ENCODE measurements at regions not wholly inside any gene's neighbourhood (a gene's known extent, or its start where the extent isn't known, plus 50 kb on each side); places are given as distances from the start of the nearest gene placed in this dataset.

GRCh38 chrX:96372313-96373046 lies 312.2 kb upstream of the DIAPH2 start:
- H3K4me2 ChIP-seq (ENCODE audit: insufficient read depth in 1 of 2, low read depth in 2 of 2, low read length in 2 of 2): no peak overlapping the region
- H3K27me3 ChIP-seq (replicated peaks in 1 of 4; ENCODE audit: control insufficient read depth in 3 of 4, extremely low read depth in 1 of 4, insufficient read depth in 3 of 4, low read length in 3 of 4): no peaks in the 10 kb centered on the region
- no peak overlapping the region for H3K18ac ChIP-seq (ENCODE audit: extremely low read depth, low read length)
- H3K23me2 ChIP-seq (ENCODE audit: low read depth, low read length): no peaks in the 10 kb centered on the region
- no peaks in the 10 kb centered on the region for H3K36me3 ChIP-seq (ENCODE audit: control insufficient read depth in 2 of 4, insufficient read depth in 4 of 4, low read length in 3 of 4)
- no peaks in the 10 kb centered on the region for H3K9me3 ChIP-seq (ENCODE audit: insufficient read depth in 2 of 2, low read depth in 1 of 2, low read length in 1 of 2)
- no peak overlapping the region for H2BK120ac ChIP-seq (replicated peaks; ENCODE audit: low read depth, low read length)
- peak; percentile 81 for FAIRE-seq
- H4K91ac ChIP-seq (replicated peaks; ENCODE audit: insufficient read length, low read length): no peak overlapping the region
- H3K23ac ChIP-seq (ENCODE audit: insufficient read length): no peak overlapping the region
- POLR2A ChIA-PET (ENCODE audit: partially characterized antibody): interaction anchor here (0.6 kb wide), 1 partner anchor 33 kb away, joined by 3 read pairs; no protein-coding TSS in a partner anchor
- no peak for DNase-seq (ENCODE audit: low read depth in 1 of 2, low spot score in 2 of 2)
- no peak overlapping the region for H4K8ac ChIP-seq (ENCODE audit: extremely low read depth, insufficient read depth, low read length)
- TF ChIP-seq SP1 (IDR thresholded peaks at IDR 0.05; ENCODE audit: low read depth, low read length) (no peak), CTCF (IDR thresholded peaks at IDR 0.05; ENCODE audit: control extremely low read depth in 1 of 3, insufficient read depth in 1 of 3, low read depth in 1 of 3, low read length in 3 of 3) (peak in 2 of 3 experiments; percentile 39 to 49; a peak in 3 of 4 replicates), RAD21 (IDR thresholded peaks at IDR 0.05 in 1 of 2, conservative IDR thresholded peaks at IDR 0.05 in 1 of 2; ENCODE audit: low read depth in 2 of 2, low read length in 2 of 2) (peak; percentile 74 to 87), CEBPB (IDR thresholded peaks at IDR 0.05; ENCODE audit: low read depth, low read length) (no peak)
- H4K5ac ChIP-seq (ENCODE audit: insufficient read length, low read depth, low read length): no peak overlapping the region
- no peak overlapping the region for H3K14ac ChIP-seq (ENCODE audit: insufficient read length)
- H3K79me2 ChIP-seq (ENCODE audit: control insufficient read depth in 1 of 2, insufficient read depth in 2 of 2, low read length in 2 of 2): no peaks in the 10 kb centered on the region
- no peak overlapping the region for H3K9ac ChIP-seq (replicated peaks in 1 of 4; ENCODE audit: extremely low read depth in 1 of 4, low read depth in 3 of 4, low read length in 3 of 4)
- H2BK12ac ChIP-seq (ENCODE audit: low read depth, low read length): no peak overlapping the region
- H3K4me3 ChIP-seq (ENCODE audit: extremely low read depth in 1 of 4, insufficient read depth in 2 of 4, low read depth in 3 of 4, low read length in 4 of 4): no peak overlapping the region
- H2BK20ac ChIP-seq (ENCODE audit: low read length): no peak overlapping the region
- no peak overlapping the region for H3K56ac ChIP-seq (replicated peaks; ENCODE audit: insufficient read length, low read depth, low read length)
- H4K20me1 ChIP-seq (replicated peaks in 1 of 2; ENCODE audit: control insufficient read depth in 1 of 2, insufficient read depth in 2 of 2, low read length in 2 of 2): no peaks in the 10 kb centered on the region
- CTCF ChIA-PET (ENCODE audit: partially characterized antibody): interaction anchor here (0.6 to 1.5 kb wide), 5 partner anchors 19 to 1021 kb away, joined by 3 to 4 read pairs (median 3); no protein-coding TSS in a partner anchor
- WGBS, 2 experiments (ENCODE audit: extremely low coverage in 1 of 2, insufficient coverage in 1 of 2, insufficient read length in 1 of 2, insufficient replicate concordance in 2 of 2, low coverage in 1 of 2, low lambda C conversion rate in 2 of 2, missing lambda C conversion rate in 1 of 2): 63% methylated on average over 7 of the region's 7 CpGs; no CpG with 5 or more reads in 1 of the 2 experiments
- H3K27ac ChIP-seq (ENCODE audit: low read depth, low read length): no peak overlapping the region
- no peak overlapping the region for H2BK5ac ChIP-seq (ENCODE audit: low read depth, low read length)
- H3K79me1 ChIP-seq (ENCODE audit: low read depth, low read length): no peaks in the 10 kb centered on the region
- no peaks in the 10 kb centered on the region; a peak in 1 of 7 replicates for H3K4me1 ChIP-seq (replicated peaks in 1 of 4; ENCODE audit: control insufficient read depth in 3 of 4, insufficient read depth in 4 of 4, low read length in 3 of 4)
- no peak overlapping the region for H3K4ac ChIP-seq (replicated peaks; ENCODE audit: insufficient read length, low read depth, low read length)
- no peak overlapping the region for H2BK15ac ChIP-seq (ENCODE audit: low read length)
- H2AK5ac ChIP-seq (ENCODE audit: low read depth, low read length): no peak overlapping the region
- H2AFZ ChIP-seq (ENCODE audit: low read length): no peak overlapping the region; the same call in 1 of the 2 replicates
